Right forelimb (tissue), 1 donor: ENCODE measurements at regions not wholly inside any gene's neighbourhood (a gene's known extent, or its start where the extent isn't known, plus 50 kb on each side); places are given as distances from the start of the nearest gene placed in this dataset.

Experiments
- DNase-seq: peaks from one replicate; pipeline ENCODE4 v3.0.0-alpha.2; 2018

DNA sequence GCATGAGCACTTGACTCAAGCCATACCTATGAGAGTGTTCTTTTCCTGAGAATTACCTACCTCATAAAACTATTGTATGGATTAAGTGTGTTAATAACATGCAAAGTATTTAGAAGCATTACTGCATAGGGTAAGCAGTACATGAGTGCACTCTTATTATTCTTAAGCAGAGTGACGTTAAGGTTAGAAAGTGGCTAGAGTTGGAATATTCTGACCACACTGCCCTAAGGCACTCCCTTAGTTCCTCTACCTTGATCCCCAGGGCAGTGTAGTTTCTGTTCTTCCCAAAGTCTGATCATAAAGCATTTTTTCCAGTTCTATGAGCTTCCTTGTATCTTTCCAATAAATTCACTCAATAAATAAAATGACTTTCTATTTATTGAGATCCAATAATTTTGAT lies 189.2 kb downstream of the PCSK1 start:
- no peak for DNase-seq

DNA sequence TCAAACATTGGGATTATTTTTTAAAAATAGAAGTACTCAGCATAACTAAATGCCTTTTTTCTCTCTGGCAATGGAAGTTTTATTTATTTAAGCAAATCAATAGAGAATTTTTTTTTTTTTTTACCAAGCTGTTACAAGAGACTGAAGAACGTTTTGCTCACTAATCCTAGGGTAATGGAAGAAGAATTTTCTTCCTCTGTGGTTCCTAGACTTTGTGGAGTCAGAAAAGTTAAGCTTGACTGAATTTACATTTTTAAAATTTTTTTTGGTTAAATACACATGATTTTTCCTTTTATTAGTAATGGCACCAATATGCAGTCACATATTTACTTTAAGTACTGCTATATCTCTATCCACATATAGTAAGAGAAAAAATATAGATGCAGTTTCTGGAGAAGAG lies 189.8 kb downstream of the PCSK1 start:
- no peak for DNase-seq

DNA sequence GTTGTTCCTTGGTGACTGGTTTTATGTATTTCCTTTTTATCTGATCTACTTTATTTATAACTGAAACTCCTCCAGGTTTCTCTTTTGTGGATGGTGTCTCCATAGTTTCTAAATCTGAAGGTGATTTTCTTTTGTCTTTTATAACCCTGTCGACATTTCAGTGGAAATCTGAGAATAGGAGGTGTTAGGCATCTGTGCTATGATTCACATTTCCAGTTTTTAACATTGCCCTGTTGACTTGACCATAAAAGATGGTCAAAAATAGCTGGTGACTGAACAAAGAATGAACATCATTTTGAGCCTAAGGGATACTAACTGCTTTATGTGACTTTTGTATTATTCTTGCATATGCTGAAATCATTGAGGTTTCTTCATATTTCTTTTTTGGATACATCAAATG lies 190.5 kb downstream of the PCSK1 start:
- no peak for DNase-seq

- no peak for DNase-seq
Measured at GRCh38 chr5:96236831-96237230, 196.2 kb downstream of the PCSK1 start.

- no peak for DNase-seq
Measured at GRCh38 chr5:96236051-96236450, 197.0 kb downstream of the PCSK1 start.

- DNase-seq: no peak
Measured at GRCh38 chr5:96235008-96235910, 197.8 kb downstream of the PCSK1 start.

GRCh38 chr5:96232602-96233001 lies 200.4 kb downstream of the PCSK1 start:
- no peak for DNase-seq

GRCh38 chr5:96229188-96229587 lies 203.9 kb downstream of the PCSK1 start:
- no peak for DNase-seq

- no peak for DNase-seq
Measured at GRCh38 chr5:96228408-96228807, 204.6 kb downstream of the PCSK1 start.

GRCh38 chr5:96227957-96228356 lies 205.1 kb downstream of the PCSK1 start:
- DNase-seq: no peak

GRCh38 chr5:96226941-96227552 lies 206.0 kb downstream of the PCSK1 start:
- peak; percentile 60 for DNase-seq

GRCh38 chr5:96222129-96222528 lies 210.9 kb downstream of the PCSK1 start:
- DNase-seq: no peak

- no peak for DNase-seq
Measured at GRCh38 chr5:96220610-96221390, 212.2 kb downstream of the PCSK1 start.

DNA sequence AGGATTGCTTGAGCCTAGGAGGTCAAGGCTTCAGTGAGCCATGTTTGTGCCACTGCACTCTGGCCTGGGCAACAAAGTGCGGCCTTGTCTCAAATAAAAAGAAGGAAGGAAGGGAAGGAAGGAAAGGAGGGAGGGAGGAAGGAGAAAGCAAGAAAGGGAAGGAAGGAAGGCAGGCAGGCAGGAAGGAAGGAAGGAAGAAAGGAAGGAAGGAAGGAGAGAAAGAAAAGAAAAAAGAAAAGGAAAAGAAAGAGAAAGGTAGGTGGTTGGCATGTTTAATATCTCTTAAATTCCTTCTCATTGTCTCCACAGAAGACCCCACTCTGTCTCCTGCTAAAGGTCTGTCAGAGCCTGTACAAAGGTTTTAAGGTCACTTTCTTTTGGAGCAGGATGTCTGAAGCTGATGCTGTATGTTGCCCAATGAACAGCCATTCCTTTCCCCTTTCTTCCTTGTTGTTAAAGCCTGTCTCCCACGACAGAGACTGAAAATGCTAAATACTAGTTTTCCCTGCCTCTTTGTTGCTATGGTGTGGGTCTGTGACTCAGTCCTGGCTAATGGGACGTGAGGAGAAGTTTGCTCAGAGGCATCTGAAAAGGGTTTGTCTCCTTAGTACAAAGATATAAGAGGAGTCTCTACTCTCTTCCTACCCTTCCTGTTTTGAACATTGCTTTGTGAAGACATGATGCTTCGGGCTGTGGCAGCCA lies 213.3 kb downstream of the PCSK1 start:
- DNase-seq: no peak

DNA sequence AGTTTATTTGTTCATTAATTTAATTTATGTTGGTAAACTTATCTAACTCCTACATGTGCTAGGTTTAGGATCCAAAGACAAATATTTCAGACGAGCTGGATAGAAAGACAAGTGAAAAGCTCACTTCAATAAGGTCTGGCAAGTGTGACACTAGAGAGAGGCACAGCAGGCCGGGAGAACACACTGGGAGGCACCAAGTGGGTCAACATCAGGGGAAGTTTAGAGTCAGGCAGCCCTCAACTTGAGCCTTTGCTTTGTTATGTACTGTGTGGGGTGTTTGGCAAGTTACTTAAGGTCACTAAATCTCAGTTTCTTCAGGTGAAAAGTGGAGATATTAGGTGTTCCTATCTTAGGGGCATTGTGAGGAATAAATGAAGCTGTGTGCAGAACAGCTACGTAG lies 214.4 kb downstream of the PCSK1 start:
- no peak for DNase-seq

DNA sequence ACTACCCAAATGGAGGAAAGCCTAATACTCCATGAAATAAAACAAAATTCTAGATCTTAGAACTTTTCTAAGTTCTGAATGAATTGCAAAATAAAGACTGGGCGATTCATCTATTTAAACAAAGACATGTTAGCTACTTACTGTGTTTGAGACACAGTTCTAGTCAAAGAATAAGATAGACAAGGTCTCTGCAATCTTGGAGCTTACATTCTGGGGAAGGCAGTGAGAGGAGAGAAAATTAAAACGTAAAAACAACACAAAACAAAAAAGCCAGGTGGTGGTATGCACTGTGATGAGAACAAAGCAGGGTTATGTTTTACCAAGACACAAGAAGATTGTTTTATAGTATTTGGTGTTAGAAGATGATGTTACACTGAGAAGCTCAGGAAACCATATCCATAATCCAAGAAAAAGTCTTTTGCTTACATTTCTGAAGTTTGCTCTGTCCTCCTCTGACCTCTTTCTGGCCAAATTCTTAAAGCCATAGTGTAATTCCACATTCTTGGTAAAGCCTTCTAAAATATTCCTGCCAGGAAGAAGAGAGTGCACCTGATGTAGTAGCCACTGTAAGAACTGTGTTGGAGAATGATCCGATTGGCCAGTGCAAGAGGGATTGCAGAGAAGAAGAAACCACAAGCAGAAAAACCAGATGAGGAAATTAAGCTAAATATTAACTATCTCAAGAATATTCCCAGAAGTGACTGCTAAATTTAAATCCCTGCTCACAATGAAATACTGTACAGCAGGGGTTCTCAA lies 218.4 kb downstream of the PCSK1 start:
- no peak for DNase-seq

DNA sequence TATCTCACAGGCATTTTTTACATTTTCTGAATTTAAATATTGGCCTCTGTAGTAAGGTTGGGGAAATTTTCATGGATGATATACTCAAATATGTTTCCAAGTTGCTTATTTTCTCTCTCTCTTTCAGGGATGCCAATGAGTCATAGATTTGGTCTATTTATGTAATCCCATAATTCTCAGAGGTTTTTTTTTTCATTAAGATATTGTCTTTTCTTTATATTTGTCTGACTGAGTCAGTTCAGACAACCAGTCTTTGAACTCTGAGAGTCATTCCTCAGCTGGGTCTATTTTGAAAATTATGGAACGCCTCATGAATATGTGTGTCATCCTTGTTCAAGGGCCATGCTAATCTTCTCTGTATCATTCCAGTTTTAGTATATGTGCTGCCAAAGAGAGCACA lies 223.2 kb downstream of the PCSK1 start:
- no peak for DNase-seq

DNA sequence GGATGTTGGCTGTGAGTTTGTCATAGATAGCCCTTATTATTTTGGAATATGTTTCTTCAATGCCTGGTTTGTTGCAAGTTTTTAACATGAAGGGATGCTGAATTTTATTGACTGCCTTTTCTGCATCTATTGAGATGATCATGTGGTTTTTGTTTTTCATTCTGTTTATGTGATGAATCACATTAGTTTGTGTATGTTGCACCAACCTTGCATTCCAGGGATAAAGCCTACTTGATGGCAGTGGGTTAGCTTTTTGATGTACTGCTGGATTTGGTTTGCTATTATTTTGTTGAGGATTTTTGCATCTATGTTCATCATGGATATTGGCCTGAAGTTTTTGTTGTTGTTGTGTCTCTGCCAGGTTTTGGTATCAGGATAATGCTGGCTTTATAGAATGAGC lies 225.6 kb downstream of the PCSK1 start:
- no peak for DNase-seq

DNA sequence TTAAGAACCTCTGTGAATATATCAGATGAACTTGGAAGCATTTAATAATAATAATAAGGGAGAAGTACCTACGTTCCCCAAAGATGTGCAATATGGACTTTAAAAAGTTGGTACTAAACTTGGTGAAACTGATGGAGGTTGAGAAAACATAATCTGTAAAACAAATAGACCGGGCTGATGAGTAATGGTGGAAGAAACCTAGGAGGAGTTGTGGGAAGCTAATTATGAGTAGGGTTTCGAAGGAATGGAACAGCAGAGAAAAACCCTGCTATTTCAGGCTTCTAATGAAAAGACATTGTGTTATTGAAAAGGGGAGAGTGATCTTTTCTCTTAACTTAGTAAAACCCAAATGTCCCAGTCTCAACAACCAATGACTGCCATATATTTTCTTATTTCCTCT lies 229.3 kb downstream of the PCSK1 start:
- DNase-seq: no peak

DNA sequence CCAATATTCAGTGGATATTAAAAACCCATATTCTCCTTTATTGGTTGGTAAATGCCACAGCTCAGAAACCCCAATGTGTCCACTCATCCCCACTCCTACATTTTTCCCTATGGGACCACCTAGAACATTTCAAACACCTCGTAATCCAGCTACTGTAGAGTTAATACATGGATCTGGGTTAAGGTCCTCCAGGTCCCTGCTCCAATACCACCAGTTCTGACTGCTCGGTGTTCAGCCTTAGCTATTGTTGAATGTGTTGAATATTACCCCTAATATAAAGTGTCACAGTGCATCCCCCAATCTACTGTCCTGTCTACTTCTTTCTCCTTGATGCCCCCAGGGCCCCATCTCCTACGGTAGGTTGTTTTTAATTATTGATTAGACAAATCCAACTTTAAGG lies 231.5 kb downstream of the PCSK1 start:
- DNase-seq: no peak

DNA sequence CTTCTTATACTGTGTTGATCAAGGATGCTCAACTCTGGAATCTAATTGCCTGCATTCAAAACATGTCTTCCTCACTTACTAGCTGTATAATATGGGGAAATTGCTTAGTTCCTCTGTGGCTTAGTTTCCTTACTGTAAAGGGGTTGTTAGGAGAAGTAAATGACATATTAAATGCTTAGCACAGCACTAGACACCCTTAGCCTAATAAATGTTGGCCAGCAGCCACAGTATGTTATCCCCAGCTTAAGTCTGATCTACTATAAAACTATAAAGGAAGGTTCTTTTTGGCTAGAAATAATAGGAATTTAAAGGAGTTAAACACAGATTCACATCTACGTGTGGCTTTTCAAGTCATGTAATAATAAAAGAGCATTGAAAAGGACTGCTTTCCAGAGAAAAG lies 232.4 kb downstream of the PCSK1 start:
- no peak for DNase-seq

DNA sequence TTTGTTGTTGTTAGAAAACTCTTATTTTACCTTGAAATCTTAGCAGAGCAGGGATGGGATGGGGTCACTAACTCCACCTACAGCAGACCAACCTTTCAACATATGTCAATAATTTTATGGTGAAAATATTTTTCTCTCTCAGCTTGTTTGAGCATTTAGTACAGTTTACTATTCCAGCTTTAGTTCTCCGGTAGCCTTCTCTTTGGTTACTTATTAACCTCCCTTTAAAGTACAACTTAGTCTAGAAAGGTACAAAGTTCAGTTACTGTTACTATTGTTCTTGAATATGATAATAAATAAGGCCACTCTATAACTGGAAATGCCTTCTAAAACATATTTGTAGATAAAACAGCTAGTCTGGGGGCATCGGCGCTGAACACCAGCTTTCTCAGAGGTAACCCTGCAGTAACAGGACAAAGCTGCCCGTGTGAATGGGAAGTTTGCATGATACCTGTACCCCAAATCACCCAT lies 233.3 kb downstream of the PCSK1 start:
- no peak for DNase-seq
